ENCODE measurements at regions not wholly inside any gene's neighbourhood (a gene's known extent, or its start where the extent isn't known, plus 50 kb on each side); places are given as distances from the start of the nearest gene placed in this dataset.
"Not testable (repeated sequence)": the region's sequence is repeated elsewhere in the genome, so short reads cannot be mapped to it uniquely, and the experiment has no call there.

- not testable (repeated sequence) for DNase-seq (ENCODE audit: low spot score)
Observed at GRCh38 chr6:19612672-19613466, 224.3 kb upstream of the ID4 start.

GRCh38 chr6:19613678-19614077 is 223.5 kb upstream of the ID4 start:
- no peak for DNase-seq (ENCODE audit: low spot score)

GRCh38 chr6:19616022-19616421 is 221.1 kb upstream of the ID4 start:
- no peak for DNase-seq (ENCODE audit: low spot score)

- no peak for DNase-seq (ENCODE audit: low spot score)
Observed at GRCh38 chr6:19632230-19632629, 204.9 kb upstream of the ID4 start.

- DNase-seq (ENCODE audit: low spot score): no peak
Observed at GRCh38 chr6:19632786-19633185, 204.4 kb upstream of the ID4 start.

- no peak for DNase-seq (ENCODE audit: low spot score)
Observed at GRCh38 chr6:19635728-19636127, 201.4 kb upstream of the ID4 start.

GRCh38 chr6:19637010-19637409 is 200.2 kb upstream of the ID4 start:
- no peak for DNase-seq (ENCODE audit: low spot score)

GRCh38 chr6:19638931-19639330 is 198.2 kb upstream of the ID4 start:
- DNase-seq (ENCODE audit: low spot score): no peak

GRCh38 chr6:19643287-19643686 is 193.9 kb upstream of the ID4 start:
- DNase-seq (ENCODE audit: low spot score): no peak

- DNase-seq (ENCODE audit: low spot score): no peak
Observed at GRCh38 chr6:19643713-19644112, 193.5 kb upstream of the ID4 start.

GRCh38 chr6:19655744-19656143 is 181.4 kb upstream of the ID4 start:
- DNase-seq (ENCODE audit: low spot score): no peak

GRCh38 chr6:19660123-19660910 is 176.9 kb upstream of the ID4 start:
- DNase-seq (ENCODE audit: low spot score): no peak

GRCh38 chr6:19662911-19663310 is 174.3 kb upstream of the ID4 start:
- no peak for DNase-seq (ENCODE audit: low spot score)

- DNase-seq (ENCODE audit: low spot score): no peak
Observed at GRCh38 chr6:19663479-19663878, 173.7 kb upstream of the ID4 start.

- DNase-seq (ENCODE audit: low spot score): no peak
Observed at GRCh38 chr6:19664050-19664449, 173.1 kb upstream of the ID4 start.

- DNase-seq (ENCODE audit: low spot score): no peak
Observed at GRCh38 chr6:19664878-19665612, 172.1 kb upstream of the ID4 start.

- DNase-seq (ENCODE audit: low spot score): no peak
Observed at GRCh38 chr6:19665613-19665909, 171.6 kb upstream of the ID4 start.

- no peak for DNase-seq (ENCODE audit: low spot score)
Observed at GRCh38 chr6:19668710-19669109, 168.5 kb upstream of the ID4 start.

GRCh38 chr6:19669206-19669605 is 168.0 kb upstream of the ID4 start:
- no peak for DNase-seq (ENCODE audit: low spot score)

GRCh38 chr6:19682859-19683258 is 154.3 kb upstream of the ID4 start:
- no peak for DNase-seq (ENCODE audit: low spot score)

GRCh38 chr6:19690325-19691075 is 146.7 kb upstream of the ID4 start:
- no peak for DNase-seq (ENCODE audit: low spot score)

GRCh38 chr6:19691465-19692167 is 145.6 kb upstream of the ID4 start:
- no peak for DNase-seq (ENCODE audit: low spot score)

All from kidney capillary endothelial cell (primary cell).